Right atrium auricular region (tissue), 2 donors: ENCODE measurements at regions not wholly inside any gene's neighbourhood (a gene's known extent, or its start where the extent isn't known, plus 50 kb on each side); places are given as distances from the start of the nearest gene placed in this dataset.
A peak's percentile ranks its signal among the peaks of the same experiment; 100 is the strongest.

Experiments used
- DNase-seq: peaks from one replicate; pipeline ENCODE4 v3.0.0-alpha.2; 2019; ENCODE audit warnings: low spot score
- H3K27ac ChIP-seq, 2 donors: fragments of 200-600 bp; sonication (generic); 1 replicate in 1 of 2; 2 replicates in 1 of 2; pipeline ENCODE4 v1.5.1; 2016 to 2019
- H3K27me3 ChIP-seq, 2 donors: fragments of 200-600 bp; sonication (generic); one replicate each; pipeline versions ENCODE4 v1.5.1 to v1.6.0; 2017 to 2019
- H3K36me3 ChIP-seq: fragments of 200-600 bp; sonication (generic); one replicate; pipeline ENCODE4 v1.5.1; 2016
- H3K4me1 ChIP-seq, 2 donors: fragments of 200-600 bp; sonication (generic); one replicate each; pipeline versions ENCODE4 v1.5.1 to v1.6.0; 2017 to 2019
- H3K4me3 ChIP-seq, 2 donors: fragments of 200-600 bp; sonication (generic); 1 replicate in 1 of 2; 2 replicates in 1 of 2; pipeline ENCODE4 v1.5.1; 2017 to 2019; ENCODE audit warnings: mild to moderate bottlenecking in 1 of 2, moderate library complexity in 1 of 2
- H3K9me3 ChIP-seq, 2 donors: fragments of 200-600 bp; sonication (generic); one replicate each; pipeline ENCODE4 v1.5.1; 2019
- TF ChIP-seq, protein P1 (sequence below), 2 donors: fragments of 200-600 bp; sonication (generic); IDR thresholded peaks; one replicate each; pipeline ENCODE4 v1.5.1; 2019; ENCODE audit warnings: antibody characterized with exemption in 2 of 2

- TF ChIP-seq, protein P1, sequence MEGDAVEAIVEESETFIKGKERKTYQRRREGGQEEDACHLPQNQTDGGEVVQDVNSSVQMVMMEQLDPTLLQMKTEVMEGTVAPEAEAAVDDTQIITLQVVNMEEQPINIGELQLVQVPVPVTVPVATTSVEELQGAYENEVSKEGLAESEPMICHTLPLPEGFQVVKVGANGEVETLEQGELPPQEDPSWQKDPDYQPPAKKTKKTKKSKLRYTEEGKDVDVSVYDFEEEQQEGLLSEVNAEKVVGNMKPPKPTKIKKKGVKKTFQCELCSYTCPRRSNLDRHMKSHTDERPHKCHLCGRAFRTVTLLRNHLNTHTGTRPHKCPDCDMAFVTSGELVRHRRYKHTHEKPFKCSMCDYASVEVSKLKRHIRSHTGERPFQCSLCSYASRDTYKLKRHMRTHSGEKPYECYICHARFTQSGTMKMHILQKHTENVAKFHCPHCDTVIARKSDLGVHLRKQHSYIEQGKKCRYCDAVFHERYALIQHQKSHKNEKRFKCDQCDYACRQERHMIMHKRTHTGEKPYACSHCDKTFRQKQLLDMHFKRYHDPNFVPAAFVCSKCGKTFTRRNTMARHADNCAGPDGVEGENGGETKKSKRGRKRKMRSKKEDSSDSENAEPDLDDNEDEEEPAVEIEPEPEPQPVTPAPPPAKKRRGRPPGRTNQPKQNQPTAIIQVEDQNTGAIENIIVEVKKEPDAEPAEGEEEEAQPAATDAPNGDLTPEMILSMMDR (IDR thresholded peaks at IDR 0.05), result peak in 1 of 2 donors; percentile 16
- no peak overlapping the region for H3K4me3 ChIP-seq
- H3K27me3 ChIP-seq, result no peaks in the 10 kb centered on the region
- no peak for DNase-seq
- no peaks in the 10 kb centered on the region for H3K36me3 ChIP-seq
- H3K4me1 ChIP-seq, result no peaks in the 10 kb centered on the region
- no peak overlapping the region for H3K27ac ChIP-seq
- H3K9me3 ChIP-seq, result no peaks in the 10 kb centered on the region
These were observed 176.9 kb downstream of the SLIT2 start for GRCh38 chr4:20428436-20429160.

DNA sequence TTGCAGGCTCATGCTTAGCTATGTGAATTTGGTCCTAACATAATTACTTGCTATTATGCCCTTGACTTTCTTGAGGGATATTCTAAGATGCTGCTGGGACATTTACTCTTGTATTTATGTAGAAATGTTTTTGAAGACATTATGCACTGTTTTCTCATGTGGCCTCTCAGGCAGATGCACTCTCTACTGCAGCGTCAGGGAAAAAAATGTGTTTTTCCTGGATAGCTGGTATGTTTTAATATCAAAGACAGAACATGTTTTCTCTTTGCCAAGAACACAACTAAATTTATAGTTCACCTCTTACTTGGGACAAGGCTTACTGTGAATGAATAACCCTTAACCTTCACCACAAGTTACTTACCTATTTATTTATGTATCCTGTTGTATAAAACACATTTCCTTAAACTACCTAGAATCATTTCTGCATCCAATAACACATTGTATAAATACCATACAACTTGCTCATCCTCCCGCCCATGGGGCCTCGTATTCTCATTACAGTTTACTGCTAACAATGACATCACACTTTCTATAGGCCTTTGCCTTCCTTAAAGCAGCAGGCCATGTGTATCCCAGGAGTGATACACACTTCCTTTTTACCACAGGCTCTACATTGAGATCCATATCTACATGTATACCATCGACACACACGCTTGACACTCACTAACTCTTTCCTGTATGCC lies 178.7 kb downstream of the SLIT2 start:
- Histone ChIP-seq H3K27ac (no peak overlapping the region), H3K36me3 (no peaks in the 10 kb centered on the region), H3K4me3 (no peak overlapping the region), H3K4me1 (no peaks in the 10 kb centered on the region), H3K27me3 (no peaks in the 10 kb centered on the region), H3K9me3 (no peaks in the 10 kb centered on the region)
- TF ChIP-seq, protein P1 (IDR thresholded peaks at IDR 0.05), result no peak
- no peak for DNase-seq

- peak overlapping the region in 1 of 2 donors; percentile 11 for H3K4me3 ChIP-seq
- TF ChIP-seq, protein P1 (IDR thresholded peaks at IDR 0.05), result no peak
- no peaks in the 10 kb centered on the region for H3K9me3 ChIP-seq
- H3K4me1 ChIP-seq, result no peaks in the 10 kb centered on the region
- H3K27ac ChIP-seq, result peak overlapping the region; percentile 6 to 58
- no peaks in the 10 kb centered on the region for H3K36me3 ChIP-seq
- H3K27me3 ChIP-seq, result no peaks in the 10 kb centered on the region
- DNase-seq, result no peak
These were observed 179.8 kb downstream of the SLIT2 start for GRCh38 chr4:20431543-20431951.

- TF ChIP-seq, protein P1 (IDR thresholded peaks at IDR 0.05), result no peak
- H3K27ac ChIP-seq, result peak overlapping the region in 1 of 2 donors; percentile 58
- no peaks in the 10 kb centered on the region for H3K4me1 ChIP-seq
- no peak for DNase-seq
- no peaks in the 10 kb centered on the region for H3K27me3 ChIP-seq
- no peaks in the 10 kb centered on the region for H3K36me3 ChIP-seq
- H3K4me3 ChIP-seq, result peak overlapping the region in 1 of 2 donors; percentile 11
- H3K9me3 ChIP-seq, result no peaks in the 10 kb centered on the region
These were observed 180.4 kb downstream of the SLIT2 start for GRCh38 chr4:20432088-20432487.

- TF ChIP-seq, protein P1 (IDR thresholded peaks at IDR 0.05), result no peak
- DNase-seq, result no peak
- Histone ChIP-seq H3K27ac (no peak overlapping the region), H3K27me3 (no peaks in the 10 kb centered on the region), H3K4me3 (no peak overlapping the region), H3K4me1 (no peaks in the 10 kb centered on the region), H3K36me3 (no peaks in the 10 kb centered on the region), H3K9me3 (no peaks in the 10 kb centered on the region)
These were observed 181.5 kb downstream of the SLIT2 start for GRCh38 chr4:20433097-20433705.
